HPDE6-E6E7 (cell line): ENCODE measurements at regions not wholly inside any gene's neighbourhood (a gene's known extent, or its start where the extent isn't known, plus 50 kb on each side); places are given as distances from the start of the nearest gene placed in this dataset.

Experiments used
- DNase-seq: peaks from one replicate; pipeline ENCODE4 v3.0.0; 2011; ENCODE audit warnings: missing footprints; ENCODE audit errors: extremely low spot score

DNA sequence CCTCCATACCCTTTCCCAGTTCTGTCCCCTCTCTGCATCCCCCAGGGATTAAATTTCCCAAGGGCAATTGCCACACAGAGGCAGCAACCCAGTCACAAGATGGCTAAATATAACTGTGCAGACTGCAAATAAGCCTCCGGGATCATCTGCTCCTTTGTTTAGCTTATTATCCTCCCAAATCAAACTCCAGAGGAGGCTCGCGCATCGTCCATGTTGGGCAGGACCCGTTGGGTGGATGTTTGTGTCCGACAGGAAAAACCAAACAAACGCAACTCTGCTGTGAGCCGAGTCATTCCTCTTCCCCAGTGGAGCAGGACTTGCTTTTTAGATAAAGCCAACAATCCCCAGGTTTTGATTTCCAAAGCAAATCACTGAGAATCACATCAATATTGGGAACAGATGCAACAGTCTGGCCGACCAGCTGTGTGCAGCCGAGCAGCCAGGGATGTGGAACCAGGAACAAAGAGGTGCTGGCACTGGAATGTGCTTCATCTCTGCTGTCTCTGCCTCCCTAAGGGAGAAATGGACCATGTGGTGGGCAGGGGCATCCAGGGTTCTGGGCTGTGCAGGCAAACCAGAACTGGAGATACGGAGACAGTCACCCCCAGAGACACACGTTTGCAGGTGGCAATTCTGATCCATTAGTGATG, 89.8 kb downstream of the PTTG1 start:
- DNase-seq: no peak
